Middle frontal gyrus (tissue), 1 donor: ENCODE measurements at regions not wholly inside any gene's neighbourhood (a gene's known extent, or its start where the extent isn't known, plus 50 kb on each side); places are given as distances from the start of the nearest gene placed in this dataset.
A peak's percentile ranks its signal among the peaks of the same experiment; 100 is the strongest.

Experiments used
- DNase-seq: peaks from one replicate; pipeline ENCODE4 v3.0.0-alpha.2; 2015; ENCODE audit warnings: low spot score; ENCODE audit errors: extremely low spot score

DNA sequence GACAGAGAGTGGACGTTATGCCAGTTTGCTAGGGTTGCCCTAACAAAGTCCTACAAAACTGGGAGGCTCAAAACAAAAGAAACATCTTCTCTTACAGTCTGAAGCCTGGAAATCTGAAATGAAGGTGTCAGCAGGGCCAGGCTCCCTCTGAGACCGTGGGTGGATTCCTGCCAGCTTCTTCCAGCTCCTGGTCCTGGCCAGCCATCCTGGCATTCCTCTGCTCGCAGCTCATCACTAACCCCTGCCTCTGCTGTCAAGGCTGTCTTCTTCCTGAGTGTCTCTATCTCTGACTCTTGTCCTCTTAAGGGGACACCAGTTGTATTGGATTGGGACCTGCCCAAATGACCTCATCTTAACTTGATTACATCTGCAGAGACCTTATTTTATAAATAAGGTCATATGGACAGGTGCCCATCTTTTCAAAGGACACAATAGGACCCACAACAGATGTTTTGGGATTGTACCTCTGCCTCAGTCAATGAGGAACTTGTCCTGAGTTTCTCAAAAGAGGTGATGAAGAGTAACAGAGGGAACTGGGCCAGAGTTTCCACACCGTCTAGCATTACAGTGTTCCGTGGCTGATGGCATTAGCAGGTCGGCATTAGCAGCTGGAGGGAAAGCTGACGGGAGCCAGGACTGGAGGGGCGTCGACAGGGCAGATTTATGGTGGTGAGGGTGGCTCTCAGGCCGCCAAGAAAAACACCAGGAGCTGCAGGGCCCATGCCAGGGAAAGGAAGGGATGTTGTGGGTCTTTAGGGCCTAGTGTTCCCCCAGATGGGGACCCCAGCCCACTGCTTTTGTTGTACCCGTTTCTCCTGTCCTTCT lies 157.3 kb downstream of the TBXT start:
- DNase-seq: no peak

DNA sequence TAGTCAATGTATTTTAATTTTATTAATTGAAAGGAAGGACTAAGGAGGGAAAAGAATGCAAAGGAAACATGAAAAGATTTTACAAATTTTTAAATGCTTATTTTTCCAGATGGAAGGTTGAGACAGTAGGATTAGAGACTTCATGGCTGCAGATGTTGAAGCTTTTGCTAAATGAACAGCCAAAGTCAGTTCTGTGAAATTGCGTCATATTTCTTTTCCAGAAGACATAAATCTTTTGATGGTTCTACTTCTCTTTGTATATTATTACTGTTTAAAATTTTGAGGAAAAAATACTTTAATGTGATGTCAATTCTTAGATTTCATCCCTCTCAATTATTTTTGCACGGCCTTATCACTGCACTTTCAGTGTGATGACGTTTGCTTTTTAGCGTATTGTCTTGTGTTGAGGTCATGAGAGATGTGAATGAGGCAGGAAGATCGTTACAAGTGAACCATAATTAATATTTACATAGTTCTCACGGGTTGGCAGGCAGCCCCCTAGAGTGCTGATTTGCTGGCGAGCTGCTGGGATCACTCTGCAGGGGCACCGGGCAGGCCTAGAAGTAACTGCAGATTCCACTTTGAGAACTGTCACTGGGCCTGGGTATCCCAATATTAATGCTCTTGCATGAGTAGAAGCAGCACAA lies 158.1 kb downstream of the TBXT start:
- no peak for DNase-seq

DNA sequence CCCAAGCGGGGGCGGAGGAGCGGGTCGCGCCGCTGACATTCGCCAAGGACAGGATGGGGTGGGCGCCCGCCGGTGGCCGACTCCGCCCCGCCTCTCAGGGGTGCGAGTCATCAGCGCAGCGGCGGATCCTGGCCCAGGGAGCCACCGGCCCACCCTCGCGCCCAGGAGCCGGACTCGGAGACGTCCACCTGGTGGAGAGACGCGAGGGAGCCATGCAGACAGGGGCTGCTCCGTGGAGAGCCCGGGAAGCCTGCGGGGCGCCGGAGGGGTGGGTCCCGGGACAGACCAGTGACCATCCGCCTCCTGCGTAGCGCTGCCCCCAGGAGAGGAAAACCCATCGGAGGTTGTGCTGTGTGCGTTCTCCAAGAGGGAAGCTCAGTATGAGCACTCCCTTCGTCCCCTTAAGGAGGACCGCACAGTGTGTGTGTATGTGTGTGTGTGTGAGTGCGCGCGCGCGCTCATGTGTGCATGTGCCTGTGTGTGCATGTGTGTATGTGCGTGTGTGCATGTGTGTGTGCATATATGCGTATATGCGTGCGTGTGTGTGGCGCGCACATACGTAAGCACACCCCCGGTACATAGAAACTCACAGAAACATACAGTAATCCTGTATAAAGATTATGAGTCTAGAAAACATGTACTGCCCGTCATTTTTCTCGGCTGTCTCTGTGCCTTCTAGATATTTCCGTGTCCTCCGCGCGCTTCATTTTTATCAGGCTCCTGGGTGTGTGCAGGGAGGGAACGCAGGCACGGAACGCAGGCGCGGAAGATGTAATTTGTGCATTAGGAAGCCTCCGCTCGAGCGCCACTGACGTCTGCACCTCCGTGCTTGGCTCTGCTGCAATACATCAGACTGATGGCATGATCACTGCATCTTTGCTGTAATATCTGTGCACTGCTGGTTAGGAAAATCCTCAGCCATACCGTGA lies 158.9 kb downstream of the TBXT start:
- peak; percentile 73 for DNase-seq

DNA sequence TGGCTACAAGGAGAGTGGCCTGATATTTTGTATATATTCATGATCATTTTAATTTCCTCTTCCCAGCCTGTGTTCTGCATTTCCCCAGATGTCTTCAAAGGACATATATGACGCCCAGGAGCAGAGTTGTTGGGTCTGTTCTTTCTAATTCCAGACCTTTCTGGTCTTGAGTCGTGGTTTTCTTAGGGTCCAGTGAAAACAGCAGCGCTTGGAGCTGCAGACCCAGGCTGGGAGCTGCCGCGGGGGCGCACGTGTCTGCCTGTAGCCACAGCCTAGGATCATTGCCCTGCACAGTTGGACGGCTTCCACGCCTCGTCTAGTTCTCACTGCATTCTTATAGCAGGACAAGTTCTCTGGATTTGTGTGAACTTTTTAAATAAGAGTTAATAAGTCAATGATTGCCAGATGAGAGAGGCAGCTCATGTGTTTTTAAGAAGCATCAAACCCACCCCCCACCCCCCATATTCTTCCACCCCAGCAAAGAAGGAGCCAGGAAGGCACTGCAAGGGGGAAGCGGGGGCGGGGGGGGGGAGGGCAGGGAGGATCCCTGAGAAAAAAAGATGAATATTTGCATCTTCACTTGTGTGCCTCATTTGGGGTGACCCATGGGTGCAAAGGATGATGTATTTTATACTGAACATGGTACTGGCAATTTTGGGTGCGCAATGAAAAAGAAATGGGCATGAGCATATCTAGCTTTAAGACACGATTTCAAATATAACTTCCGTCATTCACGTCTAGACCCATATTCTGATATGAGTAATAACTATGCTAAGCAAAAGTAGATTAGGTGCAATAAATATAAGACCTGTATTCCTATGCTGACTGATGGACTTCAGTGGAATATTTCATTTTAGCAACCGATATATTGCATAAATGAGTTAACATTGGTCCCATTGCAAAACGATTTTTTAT lies 160.0 kb downstream of the TBXT start:
- DNase-seq: no peak

DNA sequence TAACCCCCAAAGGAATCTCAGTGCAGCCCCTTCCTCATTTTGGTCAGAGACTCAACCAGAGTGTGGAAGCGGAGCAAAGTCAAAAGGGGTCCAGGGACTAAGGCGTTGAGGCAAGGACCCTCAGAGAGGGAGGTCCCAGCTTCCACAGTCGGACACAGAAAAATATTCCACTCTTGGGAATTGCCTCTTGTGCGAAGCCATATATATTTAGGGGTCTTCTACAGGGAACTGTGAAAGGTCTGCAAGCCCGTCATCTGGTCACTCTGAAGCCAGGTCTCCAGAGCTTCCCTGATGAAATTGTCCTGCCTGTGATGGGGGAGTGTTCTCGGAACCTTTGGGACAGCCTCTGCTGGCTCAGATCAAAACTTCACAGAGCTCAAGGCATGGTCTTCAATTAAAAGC lies 160.8 kb downstream of the TBXT start:
- DNase-seq: no peak

DNA sequence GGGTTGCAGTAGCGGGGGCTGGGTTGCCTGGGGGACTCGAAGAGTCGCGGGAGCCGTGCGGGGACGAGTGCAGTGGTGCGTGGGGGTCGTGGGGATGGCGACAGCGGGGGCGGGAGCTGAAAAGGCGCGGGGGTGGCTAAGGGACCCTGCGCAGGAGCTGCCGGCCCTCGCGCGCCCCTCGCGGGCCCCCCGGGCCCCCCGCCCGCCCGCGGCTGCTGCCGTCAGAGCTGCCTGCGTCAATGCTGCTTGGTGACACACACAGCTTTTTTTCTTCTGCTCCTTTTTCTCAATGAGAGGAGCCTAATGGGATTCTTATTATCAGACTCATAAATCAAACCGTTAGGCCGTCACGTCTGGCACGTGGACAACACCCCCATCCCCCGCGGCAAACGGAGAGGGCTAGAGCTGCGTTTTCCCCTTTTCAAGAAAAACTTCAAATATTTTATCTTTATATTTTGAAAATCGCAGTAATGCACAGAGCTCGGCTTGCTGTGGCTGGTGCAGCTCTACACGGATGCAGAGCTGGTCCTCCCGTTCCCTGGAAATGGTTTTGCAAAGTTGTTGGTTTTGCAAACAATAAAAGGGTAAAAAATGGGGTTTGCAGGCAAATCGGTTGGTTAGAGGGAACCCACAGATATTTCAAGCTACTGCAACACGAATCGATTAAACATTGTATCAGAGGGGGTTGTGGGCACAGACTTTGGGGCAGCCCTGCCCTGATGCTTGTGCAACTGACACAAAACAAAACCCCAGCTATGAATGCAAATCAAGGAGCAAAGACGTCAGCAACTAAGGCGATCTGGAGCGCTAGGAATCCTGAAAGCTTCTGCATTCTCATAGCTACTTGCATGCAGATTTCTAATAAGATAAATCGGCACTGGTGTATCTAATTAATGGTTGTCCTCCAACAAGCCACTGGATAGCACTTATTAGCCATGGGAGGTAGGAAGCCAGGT lies 161.4 kb downstream of the TBXT start:
- DNase-seq: no peak

DNA sequence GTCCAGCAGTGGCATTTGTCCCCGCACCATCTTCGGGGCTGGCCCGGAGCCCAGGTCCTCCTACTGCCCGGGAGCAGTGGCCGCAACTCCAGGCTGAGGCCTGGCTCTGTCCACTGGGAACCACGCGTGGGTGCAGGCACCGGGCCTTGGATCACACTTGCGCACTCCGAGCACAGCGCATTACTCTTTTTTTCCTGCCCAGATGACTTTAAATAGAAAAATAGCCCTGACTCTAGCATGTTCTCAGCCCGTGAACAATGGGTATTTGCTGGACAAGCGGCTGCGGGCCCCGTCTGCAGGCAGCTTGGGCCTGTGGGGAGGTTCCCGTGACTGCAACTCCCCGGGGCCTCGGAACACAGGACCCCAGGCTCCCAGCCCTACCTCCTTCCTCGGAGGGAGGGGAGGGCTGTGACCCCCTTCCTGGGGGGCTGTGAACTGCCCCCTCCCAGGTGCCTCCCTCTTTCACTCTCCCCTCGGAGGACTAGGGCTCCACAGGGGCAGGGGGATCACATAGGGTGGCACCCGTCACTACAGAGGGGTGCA lies 162.2 kb downstream of the TBXT start:
- DNase-seq: no peak

DNA sequence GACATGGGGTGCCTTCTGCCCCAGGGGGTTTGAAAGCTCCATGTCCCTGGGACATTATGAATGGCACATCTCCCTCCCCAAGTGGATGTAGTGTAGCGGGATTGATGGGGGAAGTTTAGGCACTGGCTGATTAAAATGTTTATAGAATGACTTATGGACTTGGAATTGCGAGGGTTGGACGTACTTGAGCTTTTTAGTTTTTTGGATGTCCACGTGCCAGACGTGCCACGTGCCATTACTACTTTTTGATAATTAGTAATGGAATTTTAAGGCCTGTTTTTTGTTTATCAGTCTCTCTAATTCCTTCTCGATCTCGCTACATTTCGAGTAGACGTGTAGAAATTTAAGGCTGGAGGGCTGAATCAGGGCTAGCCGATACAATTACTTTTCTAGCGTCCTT lies 162.8 kb downstream of the TBXT start:
- DNase-seq: no peak

DNA sequence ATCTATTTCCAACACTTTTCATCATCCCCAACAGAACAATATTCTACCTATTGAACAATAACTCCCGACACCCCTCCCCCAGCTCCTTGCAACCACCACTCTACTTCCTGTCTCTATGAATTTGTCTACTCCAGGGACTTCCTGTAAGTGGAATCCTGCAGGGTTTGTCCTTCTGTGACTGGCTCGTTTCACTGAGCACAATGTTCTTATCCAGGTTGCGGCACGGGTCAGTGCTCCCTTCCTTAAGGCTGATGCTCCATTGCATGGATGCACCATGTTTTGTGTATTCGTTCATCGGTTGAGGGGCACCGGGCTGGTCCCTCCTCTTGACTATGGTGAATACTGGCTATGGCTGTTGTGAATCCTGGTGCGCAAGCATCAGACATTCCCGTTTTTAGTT lies 163.2 kb downstream of the TBXT start:
- DNase-seq: no peak

DNA sequence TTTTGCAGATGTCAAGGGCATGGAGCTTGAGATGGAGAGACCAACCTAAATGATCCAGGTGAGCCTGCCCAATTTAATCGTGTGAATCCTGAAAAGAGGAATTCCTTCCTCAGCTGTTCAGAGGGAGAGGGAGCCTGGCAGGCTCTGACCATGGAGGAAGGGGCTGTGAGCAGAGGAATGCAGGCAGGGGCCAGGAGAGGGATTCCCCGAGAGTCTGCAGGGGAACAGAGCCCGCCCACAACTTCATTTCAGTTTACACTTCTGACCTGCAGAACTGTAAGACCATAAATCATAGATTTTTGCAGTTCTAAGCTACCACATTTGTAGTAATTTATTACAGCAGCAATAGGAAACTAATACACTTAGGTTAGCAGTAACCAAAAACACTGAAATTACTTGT lies 164.1 kb downstream of the TBXT start:
- no peak for DNase-seq

DNA sequence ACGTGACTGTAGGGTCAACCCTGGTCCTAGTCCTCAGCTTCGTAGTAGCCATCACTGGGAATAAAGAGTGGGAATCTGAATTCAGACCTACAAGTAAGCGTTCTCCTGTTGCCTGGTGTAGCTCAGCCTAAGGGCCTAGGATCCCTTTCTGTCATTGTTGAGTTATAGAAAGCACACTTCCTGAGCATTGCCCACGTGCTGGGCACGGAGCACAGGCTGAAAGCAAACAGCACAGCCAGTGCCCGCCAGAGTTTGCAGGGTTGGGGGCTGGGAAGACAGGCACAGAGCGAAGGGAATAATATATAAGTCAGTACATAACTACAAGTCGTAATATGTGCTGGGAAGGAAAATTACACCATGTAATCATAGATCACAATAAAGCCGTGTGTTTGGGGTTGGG lies 166.3 kb downstream of the TBXT start:
- DNase-seq: no peak

DNA sequence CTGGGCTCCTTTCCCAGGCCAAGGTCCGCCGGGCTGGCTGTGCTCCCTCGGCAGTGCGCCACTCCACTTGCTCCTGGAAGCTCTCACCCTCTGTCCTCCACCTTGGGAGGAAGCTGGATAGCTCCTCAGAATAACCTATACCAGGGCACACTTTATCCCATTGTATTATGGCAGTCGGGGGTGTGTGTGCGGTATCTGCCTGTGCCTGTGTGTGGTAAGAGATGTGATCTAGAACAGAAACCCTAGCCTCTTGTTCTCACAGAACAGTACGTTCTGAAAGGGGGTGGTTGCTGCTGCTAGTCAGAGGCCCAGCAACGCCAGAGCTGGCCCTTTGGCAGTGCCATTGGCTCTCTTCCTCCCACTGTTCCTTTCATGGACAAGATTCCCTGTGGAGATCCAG lies 168.4 kb downstream of the TBXT start:
- no peak for DNase-seq

DNA sequence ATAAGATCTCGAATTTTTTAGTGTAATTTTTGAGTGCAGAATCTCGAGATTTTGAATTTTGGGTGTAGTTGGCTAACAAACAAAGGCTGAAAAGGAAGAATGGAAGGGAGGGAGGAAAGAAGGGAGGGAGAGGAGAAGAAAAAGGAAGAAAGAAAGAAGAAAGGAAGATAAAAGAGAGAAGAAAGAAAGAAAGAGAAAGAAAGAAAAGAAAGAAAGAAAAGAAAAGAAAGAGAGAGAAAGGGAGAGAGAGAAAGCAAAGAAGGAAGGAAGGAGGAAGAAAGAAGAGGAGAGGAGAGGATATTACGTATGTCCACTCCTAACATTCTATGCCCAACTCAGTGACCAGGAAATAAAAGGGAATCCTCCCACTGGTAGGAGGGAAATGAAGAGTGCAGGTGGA lies 169.6 kb downstream of the TBXT start:
- no peak for DNase-seq

DNA sequence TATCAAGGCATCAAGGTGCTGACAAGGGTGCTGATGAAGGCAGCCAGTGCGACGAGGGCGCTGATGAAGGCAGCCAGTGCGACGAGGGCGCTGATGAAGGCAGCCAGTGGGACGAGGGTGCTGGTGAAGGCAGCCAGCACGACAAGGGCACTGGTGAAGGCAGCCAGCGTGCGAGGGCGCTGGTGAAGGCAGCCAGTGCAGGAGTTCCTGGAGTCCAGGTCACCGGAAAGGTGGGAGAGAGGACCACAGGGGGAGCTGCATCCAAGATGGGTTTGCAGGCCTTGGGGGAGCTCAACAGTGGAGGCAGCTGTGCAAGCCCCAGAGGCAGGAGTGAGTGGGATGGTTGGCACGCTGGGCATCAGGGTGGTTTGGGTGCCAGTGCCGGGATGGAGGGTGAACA lies 176.3 kb downstream of the TBXT start:
- DNase-seq: no peak

DNA sequence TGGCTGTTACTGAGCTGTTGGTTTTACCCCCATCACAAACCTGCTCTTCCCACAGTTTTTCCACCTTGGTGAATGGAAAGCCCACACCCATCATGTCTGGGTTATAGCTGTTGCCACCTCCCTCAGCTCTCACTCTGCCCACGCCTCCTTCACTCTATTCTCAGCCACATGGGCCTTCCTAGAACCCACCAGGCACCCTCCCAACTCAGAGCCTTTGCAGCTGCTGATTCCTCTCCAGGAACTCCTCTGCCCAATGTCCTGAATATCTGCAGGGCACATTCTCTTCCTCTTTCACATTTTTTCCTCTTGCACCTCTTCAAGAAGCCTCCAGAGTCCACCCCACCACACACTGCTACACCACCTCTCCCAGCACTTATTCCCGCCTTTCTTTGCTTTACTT lies 177.4 kb downstream of the TBXT start:
- DNase-seq: no peak

DNA sequence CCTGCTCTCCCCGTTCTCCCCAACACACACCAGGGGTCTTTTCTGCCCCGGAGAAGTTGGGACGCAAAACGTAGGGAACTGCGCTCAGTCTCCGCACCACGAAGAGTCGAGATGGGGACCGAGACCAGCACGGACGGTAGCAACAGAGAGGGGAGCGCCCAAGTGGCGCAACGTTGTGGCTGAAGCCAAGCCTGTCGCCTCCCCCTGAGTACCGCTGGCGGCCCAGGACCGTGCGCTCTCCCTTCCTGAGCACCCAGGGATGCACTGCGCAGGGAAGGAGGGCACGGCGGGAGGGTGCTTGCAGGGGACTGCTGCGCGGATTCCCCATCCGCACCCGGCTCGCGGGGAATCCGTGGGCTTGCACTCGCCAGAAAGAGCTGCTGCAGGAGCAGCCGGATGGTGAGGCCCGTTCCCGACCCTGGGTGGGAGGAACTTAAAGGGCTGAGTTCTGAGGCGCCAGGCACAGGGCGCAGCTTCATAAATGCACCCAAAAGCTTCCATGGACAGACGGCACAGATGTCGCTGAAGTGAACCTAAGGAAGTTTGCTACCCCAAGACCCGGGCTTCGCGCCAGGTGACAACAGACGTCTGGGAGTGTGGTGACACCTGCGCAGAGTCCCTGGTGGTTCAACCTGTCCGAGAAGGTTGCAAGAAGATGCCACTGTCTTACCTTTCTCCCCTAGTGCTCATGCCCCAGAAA lies 178.7 kb downstream of the TBXT start:
- DNase-seq: no peak

DNA sequence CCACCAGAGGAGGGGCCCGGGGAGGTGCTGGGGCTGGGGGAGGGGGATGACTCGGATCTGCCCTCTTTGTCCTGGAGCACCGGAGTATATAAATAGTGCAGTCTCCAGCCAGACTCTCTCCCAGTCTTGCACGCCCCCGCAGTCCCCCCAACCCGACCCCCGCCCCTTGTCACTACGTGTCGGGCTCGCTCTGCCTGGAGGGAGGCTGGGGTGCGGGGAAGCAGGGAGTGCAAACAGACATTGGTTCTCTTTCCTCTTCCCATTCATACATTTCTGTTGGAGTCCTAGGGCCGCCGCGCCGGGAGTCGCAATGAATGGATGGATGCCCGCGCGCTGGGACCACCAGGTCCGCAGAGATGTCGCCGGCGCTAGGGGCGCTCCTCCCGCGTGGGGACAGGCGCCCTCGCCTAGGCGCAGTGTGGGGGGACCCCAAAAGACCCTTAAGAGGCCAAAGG lies 179.3 kb downstream of the TBXT start:
- no peak for DNase-seq

DNA sequence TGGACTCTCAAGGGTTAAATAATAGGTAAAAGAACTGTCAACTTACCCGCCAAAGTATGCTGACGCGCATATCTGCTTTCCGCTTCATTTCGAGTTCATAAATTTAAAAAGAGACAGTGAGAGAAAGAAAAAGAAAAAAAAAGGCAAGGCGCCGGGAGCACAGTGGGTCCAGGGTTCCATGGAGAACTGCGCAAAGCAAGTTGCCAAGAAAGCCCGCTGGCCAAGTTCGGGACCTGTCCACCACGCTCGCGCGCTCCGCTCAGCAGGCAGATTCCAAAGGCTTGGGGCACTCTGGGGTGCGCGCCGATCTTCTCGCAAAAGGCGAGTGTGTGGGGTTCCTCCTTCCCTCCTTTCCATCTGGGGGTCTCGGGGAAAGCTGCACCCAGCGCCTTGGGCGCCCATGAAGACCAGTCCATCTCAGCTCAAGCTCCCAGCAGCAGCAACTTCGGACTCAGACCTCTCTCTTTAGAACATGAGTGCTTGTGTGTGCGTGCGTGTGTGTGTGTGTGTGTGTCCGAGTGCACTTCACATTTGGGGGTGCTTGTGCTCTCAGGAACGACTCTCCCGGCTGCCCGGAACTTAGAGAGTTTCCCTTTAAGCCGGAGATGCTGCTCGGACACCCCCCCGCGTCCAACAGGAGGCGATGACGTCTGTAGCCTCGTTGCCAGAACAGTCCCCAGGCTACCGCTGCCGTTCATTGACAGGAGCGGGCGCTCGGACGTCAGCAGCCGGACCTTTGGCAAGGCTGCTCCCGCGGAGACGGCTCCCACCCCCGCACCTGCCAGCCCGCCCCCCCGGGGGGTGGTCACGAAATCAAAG lies 180.0 kb downstream of the TBXT start:
- peak; percentile 81 for DNase-seq
